SK-N-SH (cell line): ENCODE measurements at regions not wholly inside any gene's neighbourhood (a gene's known extent, or its start where the extent isn't known, plus 50 kb on each side); places are given as distances from the start of the nearest gene placed in this dataset.

ENCODE experiments used
- CTCF ChIA-PET: fragments of 300-600, 350-600 bp; formaldehyde crosslinking; extraction: SDS; loops from one replicate; lab custom pipeline; 2021; lab: Yijun Ruan, JAX
- POLR2A ChIA-PET: fragments of 350-600 bp; sonication (Branson Sonifier 250); formaldehyde crosslinking; extraction: SDS; loops from one replicate; lab custom pipeline; 2020; ENCODE audit warnings: antibody characterized with exemption, inconsistent platforms; lab: Yijun Ruan, JAX
- DNase-seq: peaks from one replicate; pipeline ENCODE4 v3.0.0; 2012
- H2AFZ ChIP-seq: fragments of 200-600 bp; sonication (generic); 2 replicates; pipeline ENCODE4 v1.8.1; 2016; ENCODE audit warnings: antibody characterized with exemption, mild to moderate bottlenecking, low read depth
- H3F3A ChIP-seq: fragments of 200-600 bp; sonication (generic); replicated peaks from 2 replicates; pipeline ENCODE3; 2016; ENCODE audit warnings: antibody characterized with exemption, mild to moderate bottlenecking; ENCODE audit not compliant: insufficient read depth
- H3K27ac ChIP-seq, 2 experiments: fragments of 200-500 bp in 1 of 2; fragments of 200-600 bp in 1 of 2; sonication (Bioruptor generic) in 1 of 2; sonication (generic), shearing (Covaris generic) in 1 of 2; 2 replicates each; pipeline versions ENCODE4 v1.5.1 to v1.6.1; 2014 to 2016; ENCODE audit warnings: low read depth in 2 of 2, inconsistent platforms in 1 of 2, low read length in 1 of 2, mild to moderate bottlenecking in 1 of 2, mixed read lengths in 1 of 2
- H3K27me3 ChIP-seq: fragments of 200-600 bp; sonication (generic), shearing (Covaris generic); 2 replicates; pipeline ENCODE4 v1.6.1; 2016; ENCODE audit warnings: mixed run types; ENCODE audit not compliant: insufficient read depth
- H3K36me3 ChIP-seq, 2 experiments: fragments of 200-500 bp in 1 of 2; fragments of 200-600 bp in 1 of 2; sonication (Bioruptor generic) in 1 of 2; sonication (generic) in 1 of 2; replicated peaks in 1 of 2; 2 replicates each; pipeline versions ENCODE3 to v1.5.1; 2014 to 2016; ENCODE audit warnings: low read length in 1 of 2, mild to moderate bottlenecking in 1 of 2; ENCODE audit not compliant: insufficient read depth in 2 of 2, control insufficient read depth in 1 of 2
- H3K4me1 ChIP-seq, 2 experiments: fragments of 200-500 bp in 1 of 2; fragments of 200-600 bp in 1 of 2; sonication (Bioruptor generic) in 1 of 2; sonication (generic), shearing (Covaris generic) in 1 of 2; 2 replicates each; pipeline versions ENCODE4 v1.5.1 to v1.6.1; 2014 to 2016; ENCODE audit warnings: low read depth in 1 of 2, low read length in 1 of 2, mixed run types in 1 of 2; ENCODE audit not compliant: insufficient read depth in 2 of 2, control insufficient read depth in 1 of 2
- H3K4me2 ChIP-seq: fragments of 200-600 bp; sonication (generic), shearing (Covaris generic); 2 replicates; pipeline ENCODE4 v1.6.1; 2017; ENCODE audit warnings: mixed run types
- H3K4me3 ChIP-seq, 2 experiments: fragments of 200-500 bp in 1 of 2; fragments of 200-600 bp in 1 of 2; sonication (Bioruptor generic) in 1 of 2; sonication (generic), shearing (Covaris generic) in 1 of 2; 2 replicates each; pipeline versions ENCODE4 v1.5.1 to v1.8.1; 2014 to 2016; ENCODE audit warnings: low read depth in 2 of 2, inconsistent platforms in 1 of 2, low read length in 1 of 2, mild to moderate bottlenecking in 1 of 2, mixed read lengths in 1 of 2, moderate library complexity in 1 of 2
- H3K79me2 ChIP-seq: fragments of 200-600 bp; sonication (generic); 2 replicates; pipeline ENCODE4 v1.8.1; 2017; ENCODE audit warnings: mild to moderate bottlenecking; ENCODE audit not compliant: insufficient read depth
- H3K9ac ChIP-seq: fragments of 200-600 bp; sonication (generic); 2 replicates; pipeline ENCODE4 v1.6.1; 2017; ENCODE audit warnings: mixed run types
- H3K9me2 ChIP-seq: fragments of 200-600 bp; sonication (generic); 2 replicates; pipeline ENCODE4 v1.6.1; 2017; ENCODE audit warnings: mixed run types
- H3K9me3 ChIP-seq: fragments of 200-600 bp; sonication (generic); 2 replicates; pipeline ENCODE4 v1.6.1; 2017; ENCODE audit warnings: mixed run types, mild to moderate bottlenecking, moderate library complexity
- H4K20me1 ChIP-seq: fragments of 200-600 bp; sonication (generic); 2 replicates; pipeline ENCODE4 v1.6.1; 2017; ENCODE audit warnings: mild to moderate bottlenecking, mixed run types; ENCODE audit not compliant: insufficient read depth
- CHD2 ChIP-seq: fragments of 150-350 bp; IDR thresholded peaks from 2 replicates; pipeline ENCODE4 v1.6.1; 2018; ENCODE audit warnings: low read length; ENCODE audit not compliant: partially characterized antibody
- ELF1 ChIP-seq: IDR thresholded peaks from 2 replicates; pipeline ENCODE4 v1.4.0; 2012
- EZH2phosphoT487 ChIP-seq: fragments of 200-600 bp; sonication (generic); IDR thresholded peaks from 2 replicates; pipeline ENCODE4 v1.6.1; 2017; ENCODE audit warnings: low read depth, mixed run types, mild to moderate bottlenecking, antibody characterized with exemption, moderate library complexity, borderline replicate concordance
- FOSL2 ChIP-seq: IDR thresholded peaks from 2 replicates; pipeline ENCODE4 v1.4.0; 2012; ENCODE audit warnings: low read depth, mild to moderate bottlenecking, moderate library complexity, borderline replicate concordance
- FOXJ3 ChIP-seq: sonication (generic); formaldehyde crosslinking; IDR thresholded peaks from 2 replicates; pipeline ENCODE4 v1.5.1; 2020; ENCODE audit warnings: mild to moderate bottlenecking, missing genetic modification reagents
- GABPA ChIP-seq: IDR thresholded peaks from 2 replicates; pipeline ENCODE4 v1.4.0; 2012; ENCODE audit warnings: low read depth, mild to moderate bottlenecking
- IRF3 ChIP-seq: fragments of 150-350 bp; IDR thresholded peaks from 2 replicates; pipeline ENCODE4 v1.6.1; 2016; ENCODE audit warnings: mild to moderate bottlenecking, low read depth, low read length
- JUND ChIP-seq: IDR thresholded peaks from 2 replicates; pipeline ENCODE4 v1.4.0; 2012
- MAX ChIP-seq: IDR thresholded peaks from 2 replicates; pipeline ENCODE4 v1.4.0; 2012; ENCODE audit warnings: low read depth
- MEF2A ChIP-seq: IDR thresholded peaks from 2 replicates; pipeline ENCODE4 v1.4.0; 2012; ENCODE audit warnings: low read depth, borderline replicate concordance
- NRF1 ChIP-seq: IDR thresholded peaks from 2 replicates; pipeline ENCODE4 v1.6.1; 2012; ENCODE audit warnings: low read depth, mild to moderate bottlenecking, low read length
- POLR2AphosphoS5 ChIP-seq: IDR thresholded peaks from 2 replicates; pipeline ENCODE4 v1.6.1; 2012; ENCODE audit warnings: low read depth, low read length
- RAD21 ChIP-seq: IDR thresholded peaks from 2 replicates; pipeline ENCODE4 v1.6.1; 2012; ENCODE audit warnings: mild to moderate bottlenecking, low read length
- REST ChIP-seq: IDR thresholded peaks from 2 replicates; pipeline ENCODE4 v1.6.1; 2012; ENCODE audit warnings: mild to moderate bottlenecking, low read depth, low read length, moderate library complexity
- RFX5 ChIP-seq: IDR thresholded peaks from 2 replicates; pipeline ENCODE4 v1.6.1; 2012; ENCODE audit warnings: mild to moderate bottlenecking, improper control_type of control experiment, low read length
- RXRA ChIP-seq: IDR thresholded peaks from 2 replicates; pipeline ENCODE4 v1.4.0; 2012; ENCODE audit warnings: low read depth, mild to moderate bottlenecking, borderline replicate concordance
- TEAD4 ChIP-seq: IDR thresholded peaks from 2 replicates; pipeline ENCODE4 v1.4.0; 2012; ENCODE audit warnings: mild to moderate bottlenecking, borderline replicate concordance; ENCODE audit not compliant: insufficient read depth
- USF1 ChIP-seq: IDR thresholded peaks from 2 replicates; pipeline ENCODE4 v1.4.0; 2012; ENCODE audit warnings: low read depth, borderline replicate concordance
- ZBTB33 ChIP-seq: IDR thresholded peaks from 2 replicates; pipeline ENCODE4 v1.4.0; 2012; ENCODE audit warnings: low read depth, borderline replicate concordance
- WGBS: methylation state at CpG from one replicate; pipeline ENCODE4 v1.1.6; 2017; ENCODE audit warnings: low lambda C conversion rate; 5-methylcytosine and 5-hydroxymethylcytosine counted together

- no peak for TF ChIP-seq MAX
- no peak for TF ChIP-seq EZH2phosphoT487
- TF ChIP-seq GABPA, result no peak
Measured at GRCh38 chr5:137563301-137563645, 64.1 kb upstream of the SPOCK1 start (continued).

GRCh38 chr5:137561608-137562007 is 62.5 kb upstream of the SPOCK1 start:
- POLR2A ChIA-PET, result no interaction called here
- no peaks in the 10 kb centered on the region for H3F3A ChIP-seq
- TF ChIP-seq TEAD4, result no peak
- TF ChIP-seq FOSL2, result no peak
- TF ChIP-seq USF1, result no peak
- TF ChIP-seq ZBTB33, result no peak
- TF ChIP-seq FOXJ3 (CRISPR knock-in tag), result no peak
- no peak for TF ChIP-seq EZH2phosphoT487
- no peak for TF ChIP-seq POLR2AphosphoS5
- TF ChIP-seq RFX5, result no peak
- no peak for TF ChIP-seq RXRA
- TF ChIP-seq NRF1, result no peak
- no peak for TF ChIP-seq CHD2
- TF ChIP-seq, all 33 proteins: peak for 0
- Histone ChIP-seq H3K79me2 (no peaks in the 10 kb centered on the region), H3K27ac (no peak overlapping the region), H3K9me2 (no peaks in the 10 kb centered on the region), H3K9me3 (no peaks in the 10 kb centered on the region), H3K4me1 (peaks cover 36 to 39% of the 10 kb centered on the region in 2 experiments; a peak in 3 of 4 replicates), H3K4me2 (no peak overlapping the region), H3K27me3 (no peaks in the 10 kb centered on the region), H3K9ac (no peak overlapping the region), H3K36me3 (no peaks in the 10 kb centered on the region), H2AFZ (no peak overlapping the region), H3K4me3 (no peak overlapping the region), H4K20me1 (no peaks in the 10 kb centered on the region)
- CTCF ChIA-PET, result interaction anchor here (1.3 to 2.2 kb wide), 5 partner anchors 15 to 241 kb away, joined by 3 to 7 read pairs (median 4); no protein-coding TSS in a partner anchor
- DNase-seq, result no peak

GRCh38 chr5:137560420-137560819 is 61.3 kb upstream of the SPOCK1 start:
- no peak overlapping the region for H3K9ac ChIP-seq
- no peaks in the 10 kb centered on the region for H3K9me2 ChIP-seq
- no peaks in the 10 kb centered on the region for H3F3A ChIP-seq
- ChIA-PET POLR2A (no interaction called here), CTCF (interaction anchor here (0.6 to 2.2 kb wide), 3 partner anchors 19 to 439 kb away, joined by 3 to 7 read pairs (median 4); no protein-coding TSS in a partner anchor)
- no peak overlapping the region for H3K4me2 ChIP-seq
- H4K20me1 ChIP-seq, result no peaks in the 10 kb centered on the region
- H3K27me3 ChIP-seq, result no peaks in the 10 kb centered on the region
- 60% methylated on average over 5 of the region's 5 CpGs for WGBS
- no peak overlapping the region for H3K27ac ChIP-seq
- no peaks in the 10 kb centered on the region for H3K9me3 ChIP-seq
- H3K36me3 ChIP-seq, result no peaks in the 10 kb centered on the region
- H3K79me2 ChIP-seq, result no peaks in the 10 kb centered on the region
- DNase-seq, result no peak
- H2AFZ ChIP-seq, result no peak overlapping the region
- H3K4me1 ChIP-seq, result peaks cover 25 to 28% of the 10 kb centered on the region in 2 experiments; a peak in 3 of 4 replicates
- H3K4me3 ChIP-seq, result no peak overlapping the region
- TF ChIP-seq FOXJ3 (CRISPR knock-in tag) (no peak), JUND (no peak), ELF1 (no peak), REST (no peak), TEAD4 (no peak), NRF1 (no peak), MEF2A (no peak), FOSL2 (no peak), CHD2 (no peak), RAD21 (no peak), IRF3 (no peak), GABPA (no peak)
